ENCODE measurements at regions not wholly inside any gene's neighbourhood (a gene's known extent, or its start where the extent isn't known, plus 50 kb on each side); places are given as distances from the start of the nearest gene placed in this dataset.

- TF ChIP-seq CTCF (conservative IDR thresholded peaks at IDR 0.05) (no peak), EZH2 (IDR thresholded peaks at IDR 0.05; ENCODE audit: low read depth) (no peak)
These were observed 465.0 kb upstream of the TRIB2 start for GRCh38 chr2:12251749-12252148.
